ENCODE measurements at regions not wholly inside any gene's neighbourhood (a gene's known extent, or its start where the extent isn't known, plus 50 kb on each side); places are given as distances from the start of the nearest gene placed in this dataset.

- no peaks in the 10 kb centered on the region for H3K79me2 ChIP-seq (ENCODE audit: control insufficient read depth in 1 of 2, insufficient read depth in 2 of 2, low read length in 2 of 2)
- H3K23ac ChIP-seq (ENCODE audit: insufficient read length): no peak overlapping the region
- no peaks in the 10 kb centered on the region for H4K20me1 ChIP-seq (replicated peaks in 1 of 2; ENCODE audit: control insufficient read depth in 1 of 2, insufficient read depth in 2 of 2, low read length in 2 of 2)
- no peak overlapping the region for H2BK12ac ChIP-seq (ENCODE audit: low read depth, low read length)
- no peak overlapping the region for H2BK5ac ChIP-seq (ENCODE audit: low read depth, low read length)
- H3K4me3 ChIP-seq (ENCODE audit: extremely low read depth in 1 of 4, insufficient read depth in 2 of 4, low read depth in 3 of 4, low read length in 4 of 4): no peak overlapping the region
- H2AFZ ChIP-seq (ENCODE audit: low read length): no peak overlapping the region
- no peak overlapping the region for H2BK120ac ChIP-seq (replicated peaks; ENCODE audit: low read depth, low read length)
- ChIA-PET CTCF (ENCODE audit: partially characterized antibody) (interaction anchor here (2.2 kb wide), 1 partner anchor 25 kb away, joined by 8 read pairs; no protein-coding TSS in a partner anchor), POLR2A (ENCODE audit: partially characterized antibody) (interaction anchor here (1.7 kb wide), 1 partner anchor 18 kb away, joined by 3 read pairs; no protein-coding TSS in a partner anchor)
- no peaks in the 10 kb centered on the region for H3K79me1 ChIP-seq (ENCODE audit: low read depth, low read length)
- no peak overlapping the region for H3K4me2 ChIP-seq (ENCODE audit: insufficient read depth in 1 of 2, low read depth in 2 of 2, low read length in 2 of 2)
- TF ChIP-seq CTBP2 (IDR thresholded peaks at IDR 0.05; ENCODE audit: borderline replicate concordance, insufficient read depth, insufficient read length, low read length): no peak
- TF ChIP-seq, protein P1, sequence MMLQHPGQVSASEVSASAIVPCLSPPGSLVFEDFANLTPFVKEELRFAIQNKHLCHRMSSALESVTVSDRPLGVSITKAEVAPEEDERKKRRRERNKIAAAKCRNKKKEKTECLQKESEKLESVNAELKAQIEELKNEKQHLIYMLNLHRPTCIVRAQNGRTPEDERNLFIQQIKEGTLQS (IDR thresholded peaks at IDR 0.05; ENCODE audit: insufficient read depth, low read depth, low read length): no peak
- no peak for TF ChIP-seq SIX5 (IDR thresholded peaks at IDR 0.05; ENCODE audit: low read depth, low read length)
- no peak for TF ChIP-seq RAD21 (IDR thresholded peaks at IDR 0.05 in 1 of 2, conservative IDR thresholded peaks at IDR 0.05 in 1 of 2; ENCODE audit: low read depth in 2 of 2, low read length in 2 of 2)
- no peak for TF ChIP-seq MAX (IDR thresholded peaks at IDR 0.05)
- TF ChIP-seq SIN3A (conservative IDR thresholded peaks at IDR 0.05 in 1 of 2, IDR thresholded peaks at IDR 0.05 in 1 of 2; ENCODE audit: low read depth in 1 of 2, low read length in 2 of 2): no peak
- TF ChIP-seq MAFK (IDR thresholded peaks at IDR 0.05; ENCODE audit: low read depth, low read length): no peak
- TF ChIP-seq RXRA (IDR thresholded peaks at IDR 0.05; ENCODE audit: insufficient read depth, low read depth, low read length): no peak
- no peak for TF ChIP-seq ASH2L (IDR thresholded peaks at IDR 0.05; ENCODE audit: low read length)
- H3K9ac ChIP-seq (replicated peaks in 1 of 4; ENCODE audit: extremely low read depth in 1 of 4, low read depth in 3 of 4, low read length in 3 of 4): no peak overlapping the region
- H3K36me3 ChIP-seq (ENCODE audit: control insufficient read depth in 2 of 4, insufficient read depth in 4 of 4, low read length in 3 of 4): no peaks in the 10 kb centered on the region
- 91% methylated on average over 7 of the region's 7 CpGs; no CpG with 5 or more reads in 1 of the 2 experiments for WGBS, 2 experiments (ENCODE audit: extremely low coverage in 1 of 2, insufficient coverage in 1 of 2, insufficient read length in 1 of 2, insufficient replicate concordance in 2 of 2, low coverage in 1 of 2, low lambda C conversion rate in 2 of 2, missing lambda C conversion rate in 1 of 2)
- no peak overlapping the region for H2BK20ac ChIP-seq (ENCODE audit: low read length)
- H4K8ac ChIP-seq (ENCODE audit: extremely low read depth, insufficient read depth, low read length): no peak overlapping the region
- no peak overlapping the region for H3K56ac ChIP-seq (replicated peaks; ENCODE audit: insufficient read length, low read depth, low read length)
- H3K27me3 ChIP-seq (replicated peaks in 1 of 4; ENCODE audit: control insufficient read depth in 3 of 4, extremely low read depth in 1 of 4, insufficient read depth in 3 of 4, low read length in 3 of 4): no peaks in the 10 kb centered on the region
- no peak overlapping the region for H4K91ac ChIP-seq (replicated peaks; ENCODE audit: insufficient read length, low read length)
- H3K9me3 ChIP-seq (ENCODE audit: insufficient read depth in 2 of 2, low read depth in 1 of 2, low read length in 1 of 2): no peaks in the 10 kb centered on the region
- H3K23me2 ChIP-seq (ENCODE audit: low read depth, low read length): no peaks in the 10 kb centered on the region
- H2AK5ac ChIP-seq (ENCODE audit: low read depth, low read length): no peak overlapping the region
- DNase-seq (ENCODE audit: low read depth in 1 of 2, low spot score in 2 of 2) (no peak), FAIRE-seq (no peak)
- H3K14ac ChIP-seq (ENCODE audit: insufficient read length): no peak overlapping the region
- no peak overlapping the region for H3K18ac ChIP-seq (ENCODE audit: extremely low read depth, low read length)
- no peak overlapping the region for H2BK15ac ChIP-seq (ENCODE audit: low read length)
- no peak overlapping the region for H3K4ac ChIP-seq (replicated peaks; ENCODE audit: insufficient read length, low read depth, low read length)
- H3K27ac ChIP-seq (ENCODE audit: low read depth, low read length): no peak overlapping the region
- no peak overlapping the region for H4K5ac ChIP-seq (ENCODE audit: insufficient read length, low read depth, low read length)
- no peaks in the 10 kb centered on the region; a peak in 1 of 7 replicates for H3K4me1 ChIP-seq (replicated peaks in 1 of 4; ENCODE audit: control insufficient read depth in 3 of 4, insufficient read depth in 4 of 4, low read length in 3 of 4)
These were observed 100.6 kb upstream of the MLIP start for GRCh38 chr6:54010340-54011276.

Data from H1 (cell line).